Type B pancreatic cell (in vitro differentiated cells): ENCODE measurements at regions not wholly inside any gene's neighbourhood (a gene's known extent, or its start where the extent isn't known, plus 50 kb on each side); places are given as distances from the start of the nearest gene placed in this dataset.

Experiments
- DNase-seq: peaks from one replicate; pipeline ENCODE4 v3.0.0; 2021; ENCODE audit warnings: mixed read lengths; ENCODE audit not compliant: unreplicated experiment; ENCODE audit errors: extremely low spot score
- H3K27ac Mint-ChIP-seq: 2 replicates; pipeline ENCODE4 v1.8.0; 2021; ENCODE audit warnings: mild to moderate bottlenecking, mixed read lengths
- H3K27me3 Mint-ChIP-seq: 2 replicates; pipeline ENCODE4 v1.8.0; 2021; ENCODE audit warnings: mixed read lengths
- H3K36me3 Mint-ChIP-seq: 2 replicates; pipeline ENCODE4 v1.8.0; 2021; ENCODE audit warnings: mixed read lengths
- H3K4me1 Mint-ChIP-seq: one replicate; pipeline ENCODE4 v1.8.0; 2021; ENCODE audit warnings: mixed read lengths; ENCODE audit not compliant: unreplicated experiment
- H3K4me3 Mint-ChIP-seq: 2 replicates; pipeline ENCODE4 v1.8.0; 2021; ENCODE audit warnings: mild to moderate bottlenecking, mixed read lengths
- H3K9me3 Mint-ChIP-seq: 2 replicates; pipeline ENCODE4 v1.8.0; 2021; ENCODE audit warnings: mixed read lengths
- CTCF ChIP-seq: fragments of 200-600 bp; sonication (generic); conservative IDR thresholded peaks from 2 replicates; pipeline ENCODE4 v1.5.0; 2021; ENCODE audit warnings: antibody characterized with exemption, mild to moderate bottlenecking

- Mint-ChIP-seq H3K4me1 (no peaks in the 10 kb centered on the region), H3K4me3 (no peak overlapping the region), H3K9me3 (peaks cover 4% of the 10 kb centered on the region), H3K27ac (no peak overlapping the region), H3K36me3 (no peaks in the 10 kb centered on the region), H3K27me3 (no peaks in the 10 kb centered on the region)
- DNase-seq: no peak
- no peak for TF ChIP-seq CTCF
Measured at GRCh38 chr13:64546371-64546770, 2683.8 kb downstream of the PCDH9 start.

GRCh38 chr13:64540976-64541375, 2689.2 kb downstream of the PCDH9 start:
- H3K4me1 Mint-ChIP-seq: no peaks in the 10 kb centered on the region
- no peak for DNase-seq

GRCh38 chr13:64540468-64540867, 2689.7 kb downstream of the PCDH9 start:
- no peak for DNase-seq
- H3K4me1 Mint-ChIP-seq: no peaks in the 10 kb centered on the region
- no peaks in the 10 kb centered on the region for H3K36me3 Mint-ChIP-seq
- no peak for TF ChIP-seq CTCF
- no peaks in the 10 kb centered on the region for H3K27me3 Mint-ChIP-seq
- no peak overlapping the region for H3K27ac Mint-ChIP-seq
- H3K9me3 Mint-ChIP-seq: no peaks in the 10 kb centered on the region
- no peak overlapping the region for H3K4me3 Mint-ChIP-seq

More at GRCh38 chr13:64540976-64541375, 2689.2 kb downstream of the PCDH9 start:
- Mint-ChIP-seq H3K27me3 (no peaks in the 10 kb centered on the region), H3K27ac (no peak overlapping the region), H3K4me3 (no peak overlapping the region), H3K9me3 (no peaks in the 10 kb centered on the region), H3K36me3 (no peaks in the 10 kb centered on the region)
- TF ChIP-seq CTCF: no peak

- Mint-ChIP-seq H3K4me1 (no peaks in the 10 kb centered on the region), H3K9me3 (no peaks in the 10 kb centered on the region), H3K4me3 (no peak overlapping the region), H3K27me3 (no peaks in the 10 kb centered on the region), H3K27ac (no peak overlapping the region), H3K36me3 (no peaks in the 10 kb centered on the region)
- no peak for DNase-seq
- no peak for TF ChIP-seq CTCF
Measured at GRCh38 chr13:64538711-64539110, 2691.4 kb downstream of the PCDH9 start.

GRCh38 chr13:64534302-64534701, 2695.8 kb downstream of the PCDH9 start:
- Mint-ChIP-seq H3K9me3 (no peaks in the 10 kb centered on the region), H3K4me3 (no peak overlapping the region), H3K36me3 (no peaks in the 10 kb centered on the region), H3K4me1 (no peaks in the 10 kb centered on the region), H3K27ac (no peak overlapping the region), H3K27me3 (no peaks in the 10 kb centered on the region)
- no peak for DNase-seq
- no peak for TF ChIP-seq CTCF

- H3K4me1 Mint-ChIP-seq: no peaks in the 10 kb centered on the region
- DNase-seq: no peak
- no peak for TF ChIP-seq CTCF
- H3K9me3 Mint-ChIP-seq: no peaks in the 10 kb centered on the region
- no peak overlapping the region for H3K27ac Mint-ChIP-seq
- no peaks in the 10 kb centered on the region for H3K27me3 Mint-ChIP-seq
- H3K36me3 Mint-ChIP-seq: no peaks in the 10 kb centered on the region
- no peak overlapping the region for H3K4me3 Mint-ChIP-seq
Measured at GRCh38 chr13:64531400-64531799, 2698.7 kb downstream of the PCDH9 start.
